22Rv1 (cell line): ENCODE measurements at regions not wholly inside any gene's neighbourhood (a gene's known extent, or its start where the extent isn't known, plus 50 kb on each side); places are given as distances from the start of the nearest gene placed in this dataset.

Experiments used
- ZFX ChIP-seq: fragments of 450-650 bp; IDR thresholded peaks from 2 replicates; pipeline ENCODE4 v1.6.1; 2017; ENCODE audit warnings: antibody characterized with exemption, borderline replicate concordance
- TF ChIP-seq, protein P1 (sequence below): fragments of 450-650 bp; IDR thresholded peaks from 2 replicates; pipeline ENCODE4 v1.5.1; 2017; ENCODE audit warnings: mild to moderate bottlenecking

DNA sequence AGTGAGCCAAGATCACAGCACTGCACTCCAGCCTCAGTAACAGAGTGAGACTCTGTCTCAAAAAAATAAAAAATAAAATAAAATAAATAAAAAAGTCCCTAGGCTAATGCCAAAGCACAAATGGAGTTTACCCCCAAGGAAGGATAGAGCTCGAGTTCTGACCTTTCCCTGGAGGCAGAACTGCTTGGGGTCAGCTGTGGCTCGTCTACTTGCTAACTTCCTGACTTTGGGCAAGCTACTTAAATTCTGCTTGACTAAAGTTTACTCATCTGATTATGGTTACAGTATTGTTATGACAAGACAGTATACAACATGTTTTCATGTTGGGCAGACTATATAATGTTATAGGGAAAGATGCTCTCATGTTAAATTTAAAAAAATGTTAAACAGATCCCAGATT, 359.2 kb downstream of the DNAH5 start:
- TF ChIP-seq, protein P1, sequence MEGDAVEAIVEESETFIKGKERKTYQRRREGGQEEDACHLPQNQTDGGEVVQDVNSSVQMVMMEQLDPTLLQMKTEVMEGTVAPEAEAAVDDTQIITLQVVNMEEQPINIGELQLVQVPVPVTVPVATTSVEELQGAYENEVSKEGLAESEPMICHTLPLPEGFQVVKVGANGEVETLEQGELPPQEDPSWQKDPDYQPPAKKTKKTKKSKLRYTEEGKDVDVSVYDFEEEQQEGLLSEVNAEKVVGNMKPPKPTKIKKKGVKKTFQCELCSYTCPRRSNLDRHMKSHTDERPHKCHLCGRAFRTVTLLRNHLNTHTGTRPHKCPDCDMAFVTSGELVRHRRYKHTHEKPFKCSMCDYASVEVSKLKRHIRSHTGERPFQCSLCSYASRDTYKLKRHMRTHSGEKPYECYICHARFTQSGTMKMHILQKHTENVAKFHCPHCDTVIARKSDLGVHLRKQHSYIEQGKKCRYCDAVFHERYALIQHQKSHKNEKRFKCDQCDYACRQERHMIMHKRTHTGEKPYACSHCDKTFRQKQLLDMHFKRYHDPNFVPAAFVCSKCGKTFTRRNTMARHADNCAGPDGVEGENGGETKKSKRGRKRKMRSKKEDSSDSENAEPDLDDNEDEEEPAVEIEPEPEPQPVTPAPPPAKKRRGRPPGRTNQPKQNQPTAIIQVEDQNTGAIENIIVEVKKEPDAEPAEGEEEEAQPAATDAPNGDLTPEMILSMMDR, result no peak
- no peak for TF ChIP-seq ZFX
